ENCODE measurements at regions not wholly inside any gene's neighbourhood (a gene's known extent, or its start where the extent isn't known, plus 50 kb on each side); places are given as distances from the start of the nearest gene placed in this dataset.

- no peak for TF ChIP-seq SP1 (IDR thresholded peaks at IDR 0.05)
- no peak for TF ChIP-seq FOXA1 (IDR thresholded peaks at IDR 0.05)
- TF ChIP-seq SUZ12 (IDR thresholded peaks at IDR 0.05): no peak
- TF ChIP-seq NFRKB (IDR thresholded peaks at IDR 0.05): no peak
- no peak for TF ChIP-seq LEF1 (IDR thresholded peaks at IDR 0.05; ENCODE audit: borderline replicate concordance)
- TF ChIP-seq ELF4 (IDR thresholded peaks at IDR 0.05): no peak
- TF ChIP-seq HDGF (IDR thresholded peaks at IDR 0.05; ENCODE audit: borderline replicate concordance): no peak
- TF ChIP-seq ARNT (IDR thresholded peaks at IDR 0.05): no peak
Measured at GRCh38 chr12:7591531-7591930, 74.2 kb downstream of the APOBEC1 start.
